Limb (tissue), 2 donors: ENCODE measurements at regions not wholly inside any gene's neighbourhood (a gene's known extent, or its start where the extent isn't known, plus 50 kb on each side); places are given as distances from the start of the nearest gene placed in this dataset.

Experiments used
- DNase-seq, 2 donors: peaks; one replicate each; pipeline ENCODE4 v3.0.0-alpha.2; 2016; ENCODE audit errors: extremely low spot score in 2 of 2

- DNase-seq = peak in 1 of 2 donors; percentile 43
These were observed 96.2 kb upstream of the ARAP3 start for GRCh38 chr5:141778206-141778605.

GRCh38 chr5:141777711-141778110 lies 95.7 kb upstream of the ARAP3 start:
- no peak for DNase-seq

GRCh38 chr5:141777130-141777529 lies 95.1 kb upstream of the ARAP3 start:
- DNase-seq = no peak

GRCh38 chr5:141773779-141774562 lies 91.9 kb upstream of the ARAP3 start:
- DNase-seq = no peak

- DNase-seq = no peak
These were observed 90.3 kb upstream of the ARAP3 start for GRCh38 chr5:141772281-141772680.

GRCh38 chr5:141771562-141771961 lies 89.5 kb upstream of the ARAP3 start:
- DNase-seq = no peak

GRCh38 chr5:141771031-141771430 lies 89.0 kb upstream of the ARAP3 start:
- no peak for DNase-seq

- DNase-seq = no peak
These were observed 87.6 kb upstream of the ARAP3 start for GRCh38 chr5:141769671-141770070.

GRCh38 chr5:141767671-141768070 lies 85.6 kb upstream of the ARAP3 start:
- no peak for DNase-seq

GRCh38 chr5:141765896-141766551 lies 84.0 kb upstream of the ARAP3 start:
- no peak for DNase-seq

- no peak for DNase-seq
These were observed 81.5 kb upstream of the ARAP3 start for GRCh38 chr5:141763541-141763940.

GRCh38 chr5:141762790-141763368 lies 80.8 kb upstream of the ARAP3 start:
- DNase-seq = no peak

GRCh38 chr5:141762316-141762715 lies 80.3 kb upstream of the ARAP3 start:
- no peak for DNase-seq

GRCh38 chr5:141760753-141761152 lies 78.7 kb upstream of the ARAP3 start:
- no peak for DNase-seq

- DNase-seq = no peak
These were observed 78.2 kb upstream of the ARAP3 start for GRCh38 chr5:141760193-141760592.

GRCh38 chr5:141758310-141758998 lies 76.4 kb upstream of the ARAP3 start:
- no peak for DNase-seq

- no peak for DNase-seq
These were observed 75.4 kb upstream of the ARAP3 start for GRCh38 chr5:141757402-141757801.

GRCh38 chr5:141756196-141756595 lies 74.2 kb upstream of the ARAP3 start:
- DNase-seq = no peak

- peak; percentile 38 to 55 for DNase-seq
These were observed 72.1 kb upstream of the ARAP3 start for GRCh38 chr5:141753971-141754713.

GRCh38 chr5:141753143-141753970 lies 71.3 kb upstream of the ARAP3 start:
- no peak for DNase-seq
